T-helper 1 cell treated with Interleukin-12 subunit alpha and Interleukin-12 subunit beta and Interleukin-4 antibody, amounts not matched to agents 30 μg/mL and 1 μg/mL, for 36 hours (primary cell): ENCODE measurements at regions not wholly inside any gene's neighbourhood (a gene's known extent, or its start where the extent isn't known, plus 50 kb on each side); places are given as distances from the start of the nearest gene placed in this dataset.
"Not testable (repeated sequence)": the region's sequence is repeated elsewhere in the genome, so short reads cannot be mapped to it uniquely, and the experiment has no call there.

Experiments used
- H3K27ac Mint-ChIP-seq: one replicate; pipeline ENCODE4 v1.8.0; 2021; ENCODE audit warnings: mild to moderate bottlenecking, mixed read lengths
- H3K27me3 Mint-ChIP-seq: one replicate; pipeline ENCODE4 v1.8.0; 2021; ENCODE audit warnings: low read depth, mixed read lengths
- H3K36me3 Mint-ChIP-seq: one replicate; pipeline ENCODE4 v1.8.0; 2021; ENCODE audit warnings: low read depth, mixed read lengths
- H3K4me1 Mint-ChIP-seq: one replicate; pipeline ENCODE4 v1.8.0; 2021; ENCODE audit warnings: low read depth, mixed read lengths
- H3K4me3 Mint-ChIP-seq: one replicate; pipeline ENCODE4 v1.8.0; 2021; ENCODE audit warnings: mild to moderate bottlenecking, moderate library complexity, mixed read lengths
- H3K9me3 Mint-ChIP-seq: one replicate; pipeline ENCODE4 v1.8.0; 2021; ENCODE audit warnings: mixed read lengths

GRCh38 chr10:62582101-62582705, 208.0 kb downstream of the ZNF365 start:
- no peaks in the 10 kb centered on the region for H3K9me3 Mint-ChIP-seq
- H3K36me3 Mint-ChIP-seq = no peaks in the 10 kb centered on the region
- H3K4me1 Mint-ChIP-seq = no peaks in the 10 kb centered on the region
- peaks cover 8% of the 10 kb centered on the region for H3K27me3 Mint-ChIP-seq
- no peak overlapping the region for H3K4me3 Mint-ChIP-seq
- H3K27ac Mint-ChIP-seq = no peak overlapping the region

- Mint-ChIP-seq H3K36me3 (no peaks in the 10 kb centered on the region), H3K4me1 (no peaks in the 10 kb centered on the region), H3K27me3 (peaks cover 10% of the 10 kb centered on the region), H3K4me3 (no peak overlapping the region), H3K27ac (no peak overlapping the region), H3K9me3 (no peaks in the 10 kb centered on the region)
Observed at GRCh38 chr10:62582804-62583208, 208.6 kb downstream of the ZNF365 start.

GRCh38 chr10:62583876-62584615, 209.9 kb downstream of the ZNF365 start:
- H3K4me1 Mint-ChIP-seq = no peaks in the 10 kb centered on the region
- no peaks in the 10 kb centered on the region for H3K9me3 Mint-ChIP-seq
- H3K27me3 Mint-ChIP-seq = peaks cover 12% of the 10 kb centered on the region
- H3K4me3 Mint-ChIP-seq = no peak overlapping the region
- H3K27ac Mint-ChIP-seq = no peak overlapping the region
- no peaks in the 10 kb centered on the region for H3K36me3 Mint-ChIP-seq

GRCh38 chr10:62584731-62585130, 210.6 kb downstream of the ZNF365 start:
- no peaks in the 10 kb centered on the region for H3K9me3 Mint-ChIP-seq
- H3K27me3 Mint-ChIP-seq = peaks cover 13% of the 10 kb centered on the region
- no peaks in the 10 kb centered on the region for H3K4me1 Mint-ChIP-seq
- H3K27ac Mint-ChIP-seq = no peak overlapping the region
- H3K36me3 Mint-ChIP-seq = no peaks in the 10 kb centered on the region
- H3K4me3 Mint-ChIP-seq = no peak overlapping the region

GRCh38 chr10:62585211-62585775, 211.1 kb downstream of the ZNF365 start:
- Mint-ChIP-seq H3K36me3 (no peaks in the 10 kb centered on the region), H3K4me1 (no peaks in the 10 kb centered on the region), H3K4me3 (no peak overlapping the region), H3K27ac (no peak overlapping the region), H3K27me3 (peaks cover 13% of the 10 kb centered on the region), H3K9me3 (no peaks in the 10 kb centered on the region)

- Mint-ChIP-seq H3K27ac (no peak overlapping the region), H3K4me3 (no peak overlapping the region), H3K9me3 (no peaks in the 10 kb centered on the region), H3K36me3 (no peaks in the 10 kb centered on the region), H3K4me1 (no peaks in the 10 kb centered on the region), H3K27me3 (peaks cover 19% of the 10 kb centered on the region)
Observed at GRCh38 chr10:62587011-62587410, 212.8 kb downstream of the ZNF365 start.

- Mint-ChIP-seq H3K4me3 (no peak overlapping the region), H3K4me1 (no peaks in the 10 kb centered on the region), H3K27me3 (peaks cover 19% of the 10 kb centered on the region)
Observed at GRCh38 chr10:62588116-62588515, 213.9 kb downstream of the ZNF365 start.

GRCh38 chr10:62589689-62590088, 214.8 kb upstream of the ADO start:
- peaks cover 2% of the 10 kb centered on the region for H3K4me1 Mint-ChIP-seq

More at GRCh38 chr10:62588116-62588515, 213.9 kb downstream of the ZNF365 start:
- Mint-ChIP-seq H3K27ac (no peak overlapping the region), H3K36me3 (no peaks in the 10 kb centered on the region), H3K9me3 (no peaks in the 10 kb centered on the region)

GRCh38 chr10:62590306-62590705, 214.2 kb upstream of the ADO start:
- H3K36me3 Mint-ChIP-seq = no peaks in the 10 kb centered on the region
- H3K27me3 Mint-ChIP-seq = peaks cover 18% of the 10 kb centered on the region
- peaks cover 2% of the 10 kb centered on the region for H3K4me1 Mint-ChIP-seq
- H3K27ac Mint-ChIP-seq = no peak overlapping the region
- no peaks in the 10 kb centered on the region for H3K9me3 Mint-ChIP-seq
- H3K4me3 Mint-ChIP-seq = no peak overlapping the region

More at GRCh38 chr10:62589689-62590088, 214.8 kb upstream of the ADO start:
- Mint-ChIP-seq H3K36me3 (no peaks in the 10 kb centered on the region), H3K27ac (no peak overlapping the region), H3K27me3 (peaks cover 22% of the 10 kb centered on the region), H3K9me3 (no peaks in the 10 kb centered on the region), H3K4me3 (no peak overlapping the region)

GRCh38 chr10:62594093-62594520, 210.4 kb upstream of the ADO start:
- Mint-ChIP-seq H3K27ac (no peak overlapping the region), H3K36me3 (no peaks in the 10 kb centered on the region), H3K4me3 (no peak overlapping the region), H3K4me1 (peaks cover 2% of the 10 kb centered on the region), H3K9me3 (no peaks in the 10 kb centered on the region), H3K27me3 (peaks cover 15% of the 10 kb centered on the region)

GRCh38 chr10:62597226-62597625, 207.3 kb upstream of the ADO start:
- Mint-ChIP-seq H3K4me3 (no peak overlapping the region), H3K4me1 (peaks cover 2% of the 10 kb centered on the region), H3K36me3 (no peaks in the 10 kb centered on the region), H3K27me3 (peaks cover 32% of the 10 kb centered on the region), H3K27ac (no peak overlapping the region), H3K9me3 (no peaks in the 10 kb centered on the region)

GRCh38 chr10:62599161-62599560, 205.4 kb upstream of the ADO start:
- H3K4me3 Mint-ChIP-seq = no peak overlapping the region

GRCh38 chr10:62606551-62606950, 198.0 kb upstream of the ADO start:
- not testable (repeated sequence) for H3K36me3 Mint-ChIP-seq, H3K4me1 Mint-ChIP-seq, H3K4me3 Mint-ChIP-seq, H3K9me3 Mint-ChIP-seq, H3K27ac Mint-ChIP-seq
- peaks cover 19% of the 10 kb centered on the region for H3K27me3 Mint-ChIP-seq

More at GRCh38 chr10:62599161-62599560, 205.4 kb upstream of the ADO start:
- H3K27me3 Mint-ChIP-seq = peaks cover 30% of the 10 kb centered on the region
- no peak overlapping the region for H3K27ac Mint-ChIP-seq
- no peaks in the 10 kb centered on the region for H3K4me1 Mint-ChIP-seq
- H3K36me3 Mint-ChIP-seq = no peaks in the 10 kb centered on the region
- H3K9me3 Mint-ChIP-seq = no peaks in the 10 kb centered on the region

- H3K4me1 Mint-ChIP-seq, H3K27ac Mint-ChIP-seq, H3K36me3 Mint-ChIP-seq, H3K9me3 Mint-ChIP-seq, H3K4me3 Mint-ChIP-seq: not testable (repeated sequence)
- peaks cover 11% of the 10 kb centered on the region for H3K27me3 Mint-ChIP-seq
Observed at GRCh38 chr10:62608189-62608875, 196.2 kb upstream of the ADO start.
